ENCODE measurements at regions not wholly inside any gene's neighbourhood (a gene's known extent, or its start where the extent isn't known, plus 50 kb on each side); places are given as distances from the start of the nearest gene placed in this dataset.

DNA sequence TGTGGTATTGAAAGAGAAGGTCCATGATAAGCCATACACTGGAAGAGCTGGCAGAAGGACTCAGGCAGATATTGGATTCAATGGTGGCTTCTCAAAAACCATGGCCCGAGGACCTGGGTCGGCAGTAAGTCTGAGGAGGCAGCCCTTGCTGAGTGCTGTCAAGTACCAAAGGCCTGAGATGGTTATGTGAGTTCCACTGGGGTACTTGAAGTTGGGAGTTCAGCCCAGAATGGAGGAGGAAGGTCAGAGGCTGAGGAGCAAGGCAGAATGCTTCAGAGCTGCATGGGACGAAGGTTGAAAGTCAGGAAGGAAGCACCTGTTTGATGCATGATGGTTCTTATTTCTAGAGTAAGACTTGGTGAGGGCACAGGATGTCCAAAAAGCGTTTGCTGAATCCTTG lies 194.9 kb downstream of the DIRAS2 start:
- POLR2A ChIA-PET, result no interaction called here
- no peaks in the 10 kb centered on the region for H3K4me1 ChIP-seq (ENCODE audit: control insufficient read depth, insufficient read depth, low read length)
- TF ChIP-seq, protein P1, sequence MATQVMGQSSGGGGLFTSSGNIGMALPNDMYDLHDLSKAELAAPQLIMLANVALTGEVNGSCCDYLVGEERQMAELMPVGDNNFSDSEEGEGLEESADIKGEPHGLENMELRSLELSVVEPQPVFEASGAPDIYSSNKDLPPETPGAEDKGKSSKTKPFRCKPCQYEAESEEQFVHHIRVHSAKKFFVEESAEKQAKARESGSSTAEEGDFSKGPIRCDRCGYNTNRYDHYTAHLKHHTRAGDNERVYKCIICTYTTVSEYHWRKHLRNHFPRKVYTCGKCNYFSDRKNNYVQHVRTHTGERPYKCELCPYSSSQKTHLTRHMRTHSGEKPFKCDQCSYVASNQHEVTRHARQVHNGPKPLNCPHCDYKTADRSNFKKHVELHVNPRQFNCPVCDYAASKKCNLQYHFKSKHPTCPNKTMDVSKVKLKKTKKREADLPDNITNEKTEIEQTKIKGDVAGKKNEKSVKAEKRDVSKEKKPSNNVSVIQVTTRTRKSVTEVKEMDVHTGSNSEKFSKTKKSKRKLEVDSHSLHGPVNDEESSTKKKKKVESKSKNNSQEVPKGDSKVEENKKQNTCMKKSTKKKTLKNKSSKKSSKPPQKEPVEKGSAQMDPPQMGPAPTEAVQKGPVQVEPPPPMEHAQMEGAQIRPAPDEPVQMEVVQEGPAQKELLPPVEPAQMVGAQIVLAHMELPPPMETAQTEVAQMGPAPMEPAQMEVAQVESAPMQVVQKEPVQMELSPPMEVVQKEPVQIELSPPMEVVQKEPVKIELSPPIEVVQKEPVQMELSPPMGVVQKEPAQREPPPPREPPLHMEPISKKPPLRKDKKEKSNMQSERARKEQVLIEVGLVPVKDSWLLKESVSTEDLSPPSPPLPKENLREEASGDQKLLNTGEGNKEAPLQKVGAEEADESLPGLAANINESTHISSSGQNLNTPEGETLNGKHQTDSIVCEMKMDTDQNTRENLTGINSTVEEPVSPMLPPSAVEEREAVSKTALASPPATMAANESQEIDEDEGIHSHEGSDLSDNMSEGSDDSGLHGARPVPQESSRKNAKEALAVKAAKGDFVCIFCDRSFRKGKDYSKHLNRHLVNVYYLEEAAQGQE (tag by site-specific recombination; IDR thresholded peaks at IDR 0.05), result no peak
- TF ChIP-seq ZNF10 (tag by site-specific recombination; IDR thresholded peaks at IDR 0.05) (no peak), ZSCAN30 (tag by site-specific recombination; IDR thresholded peaks at IDR 0.05) (no peak), ZFP41 (tag by site-specific recombination; IDR thresholded peaks at IDR 0.05; ENCODE audit: borderline replicate concordance) (no peak), KLF16 (tag by site-specific recombination; IDR thresholded peaks at IDR 0.05) (no peak), ZNF558 (tag by site-specific recombination; IDR thresholded peaks at IDR 0.05) (no peak), ZNF140 (tag by site-specific recombination; IDR thresholded peaks at IDR 0.05) (no peak), GLIS1 (tag by site-specific recombination; IDR thresholded peaks at IDR 0.05) (no peak), GLIS2 (tag by site-specific recombination; IDR thresholded peaks at IDR 0.05) (no peak), ZNF266 (tag by site-specific recombination; IDR thresholded peaks at IDR 0.05; ENCODE audit: low read depth) (no peak), ZNF121 (tag by site-specific recombination; IDR thresholded peaks at IDR 0.05) (no peak), ZNF175 (tag by site-specific recombination; IDR thresholded peaks at IDR 0.05) (no peak), IKZF3 (tag by site-specific recombination; IDR thresholded peaks at IDR 0.05) (no peak), KLF8 (tag by site-specific recombination; IDR thresholded peaks at IDR 0.05) (no peak)
- TF ChIP-seq, protein P2, sequence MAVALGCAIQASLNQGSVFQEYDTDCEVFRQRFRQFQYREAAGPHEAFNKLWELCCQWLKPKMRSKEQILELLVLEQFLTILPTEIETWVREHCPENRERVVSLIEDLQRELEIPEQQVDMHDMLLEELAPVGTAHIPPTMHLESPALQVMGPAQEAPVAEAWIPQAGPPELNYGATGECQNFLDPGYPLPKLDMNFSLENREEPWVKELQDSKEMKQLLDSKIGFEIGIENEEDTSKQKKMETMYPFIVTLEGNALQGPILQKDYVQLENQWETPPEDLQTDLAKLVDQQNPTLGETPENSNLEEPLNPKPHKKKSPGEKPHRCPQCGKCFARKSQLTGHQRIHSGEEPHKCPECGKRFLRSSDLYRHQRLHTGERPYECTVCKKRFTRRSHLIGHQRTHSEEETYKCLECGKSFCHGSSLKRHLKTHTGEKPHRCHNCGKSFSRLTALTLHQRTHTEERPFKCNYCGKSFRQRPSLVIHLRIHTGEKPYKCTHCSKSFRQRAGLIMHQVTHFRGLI (tag by site-specific recombination; IDR thresholded peaks at IDR 0.05), result no peak
- CTCF ChIA-PET, result interaction anchor here (0.6 kb wide), 1 partner anchor 32 kb away, joined by 3 read pairs; no protein-coding TSS in a partner anchor
- no peaks in the 10 kb centered on the region for H3K9me3 ChIP-seq (ENCODE audit: control insufficient read depth, insufficient read depth, low read depth, low read length)
- no peaks in the 10 kb centered on the region for H3K36me3 ChIP-seq (ENCODE audit: control insufficient read depth in 2 of 2, insufficient read depth in 1 of 2, low read length in 2 of 2)
- H3K4me3 ChIP-seq (ENCODE audit: low read depth, low read length), result no peak overlapping the region
- no peak overlapping the region for H3K27ac ChIP-seq (ENCODE audit: extremely low read depth, low read depth, low read length)

DNA sequence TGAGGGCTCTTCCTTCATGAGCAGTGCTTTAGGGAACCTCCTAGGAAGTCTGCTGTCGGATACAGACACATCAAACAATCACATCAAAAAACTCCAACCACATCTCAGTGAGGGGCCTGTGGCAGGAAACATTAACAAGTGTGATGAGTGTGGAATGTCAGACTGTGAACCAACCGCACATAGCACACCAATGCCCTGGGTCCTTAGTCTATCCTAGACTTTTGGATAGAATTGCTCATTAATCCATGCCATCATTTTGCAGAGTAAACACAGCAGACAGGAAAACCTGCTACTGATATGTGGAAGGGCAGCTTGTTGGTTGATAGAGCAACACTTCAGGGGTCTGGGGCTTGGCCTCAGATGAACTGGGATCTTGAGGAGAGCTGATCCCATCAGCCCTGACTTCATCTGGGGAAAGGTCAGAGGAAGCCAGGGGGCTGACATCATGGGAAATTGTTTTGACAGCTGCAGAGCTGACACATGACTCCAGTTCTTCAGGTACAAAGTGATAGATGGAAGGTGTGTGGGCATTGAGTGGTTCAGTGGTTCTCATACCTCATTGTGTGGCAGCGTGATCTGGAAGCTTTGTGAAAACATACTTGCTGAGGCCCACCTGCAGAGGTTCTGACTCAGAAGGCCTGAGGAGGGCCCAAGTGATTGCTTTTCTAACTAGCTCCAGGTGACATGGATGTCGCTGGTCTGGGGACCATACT lies 193.3 kb downstream of the DIRAS2 start:
- Histone ChIP-seq H3K36me3 (ENCODE audit: control insufficient read depth in 2 of 2, insufficient read depth in 1 of 2, low read length in 2 of 2) (no peaks in the 10 kb centered on the region), H3K9me3 (ENCODE audit: control insufficient read depth, insufficient read depth, low read depth, low read length) (no peaks in the 10 kb centered on the region), H3K4me1 (ENCODE audit: control insufficient read depth, insufficient read depth, low read length) (no peaks in the 10 kb centered on the region), H3K27ac (ENCODE audit: extremely low read depth, low read depth, low read length) (no peak overlapping the region), H3K4me3 (ENCODE audit: low read depth, low read length) (no peak overlapping the region)
- TF ChIP-seq ZBTB20 (tag by site-specific recombination; IDR thresholded peaks at IDR 0.05), result no peak
- TF ChIP-seq GLIS1 (tag by site-specific recombination; IDR thresholded peaks at IDR 0.05), result peak; percentile 44; the same call in 1 of the 2 replicates
- CTCF ChIA-PET, result interaction anchor here (1.1 to 1.3 kb wide), 2 partner anchors 9 to 138 kb away, joined by 3 to 5 read pairs; no protein-coding TSS in a partner anchor
- POLR2A ChIA-PET, result no interaction called here

DNA sequence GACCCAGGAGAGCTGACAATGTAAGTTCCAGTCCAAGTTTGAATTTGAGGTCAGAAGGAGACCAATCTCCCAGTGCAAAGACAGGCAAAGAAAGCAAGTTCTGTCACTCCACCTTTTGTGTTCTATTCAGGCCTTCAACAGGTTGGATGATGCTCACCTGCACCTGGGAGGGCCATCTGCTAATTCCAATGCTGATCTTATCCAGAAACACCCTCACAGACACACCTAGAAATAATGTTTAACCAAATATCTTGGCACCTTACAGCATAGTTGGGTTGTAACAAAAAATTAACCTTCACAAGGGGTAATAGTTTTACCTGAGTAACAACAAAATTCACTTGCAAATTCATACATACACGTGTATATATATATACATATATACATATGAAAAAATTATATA lies 190.8 kb downstream of the DIRAS2 start:
- ChIA-PET CTCF (no interaction called here), POLR2A (no interaction called here)
- Histone ChIP-seq H3K36me3 (ENCODE audit: control insufficient read depth in 2 of 2, insufficient read depth in 1 of 2, low read length in 2 of 2) (no peaks in the 10 kb centered on the region), H3K9me3 (ENCODE audit: control insufficient read depth, insufficient read depth, low read depth, low read length) (no peaks in the 10 kb centered on the region), H3K4me1 (ENCODE audit: control insufficient read depth, insufficient read depth, low read length) (no peaks in the 10 kb centered on the region), H3K4me3 (ENCODE audit: low read depth, low read length) (no peak overlapping the region), H3K27ac (ENCODE audit: extremely low read depth, low read depth, low read length) (no peak overlapping the region)
- TF ChIP-seq ZNF707 (tag by site-specific recombination; IDR thresholded peaks at IDR 0.05) (no peak), ZNF202 (tag by site-specific recombination; IDR thresholded peaks at IDR 0.05; ENCODE audit: borderline replicate concordance) (no peak), MEIS1 (CRISPR knock-in tag; IDR thresholded peaks at IDR 0.05; ENCODE audit: borderline replicate concordance) (no peak), HOXC10 (CRISPR knock-in tag; IDR thresholded peaks at IDR 0.05) (no peak)
- TF ChIP-seq, protein P3, sequence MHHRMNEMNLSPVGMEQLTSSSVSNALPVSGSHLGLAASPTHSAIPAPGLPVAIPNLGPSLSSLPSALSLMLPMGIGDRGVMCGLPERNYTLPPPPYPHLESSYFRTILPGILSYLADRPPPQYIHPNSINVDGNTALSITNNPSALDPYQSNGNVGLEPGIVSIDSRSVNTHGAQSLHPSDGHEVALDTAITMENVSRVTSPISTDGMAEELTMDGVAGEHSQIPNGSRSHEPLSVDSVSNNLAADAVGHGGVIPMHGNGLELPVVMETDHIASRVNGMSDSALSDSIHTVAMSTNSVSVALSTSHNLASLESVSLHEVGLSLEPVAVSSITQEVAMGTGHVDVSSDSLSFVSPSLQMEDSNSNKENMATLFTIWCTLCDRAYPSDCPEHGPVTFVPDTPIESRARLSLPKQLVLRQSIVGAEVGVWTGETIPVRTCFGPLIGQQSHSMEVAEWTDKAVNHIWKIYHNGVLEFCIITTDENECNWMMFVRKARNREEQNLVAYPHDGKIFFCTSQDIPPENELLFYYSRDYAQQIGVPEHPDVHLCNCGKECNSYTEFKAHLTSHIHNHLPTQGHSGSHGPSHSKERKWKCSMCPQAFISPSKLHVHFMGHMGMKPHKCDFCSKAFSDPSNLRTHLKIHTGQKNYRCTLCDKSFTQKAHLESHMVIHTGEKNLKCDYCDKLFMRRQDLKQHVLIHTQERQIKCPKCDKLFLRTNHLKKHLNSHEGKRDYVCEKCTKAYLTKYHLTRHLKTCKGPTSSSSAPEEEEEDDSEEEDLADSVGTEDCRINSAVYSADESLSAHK (tag by site-specific recombination; IDR thresholded peaks at IDR 0.05), result no peak
